WTC11 (cell line): ENCODE measurements at regions not wholly inside any gene's neighbourhood (a gene's known extent, or its start where the extent isn't known, plus 50 kb on each side); places are given as distances from the start of the nearest gene placed in this dataset.

Source experiments
- ATAC-seq: fragments of 200-7000 bp; cut with Tn5 transposase; 2 replicates; pipeline ENCODE4 v1.10.0; 2021; ENCODE audit warnings: mild to moderate bottlenecking, moderate library complexity
- CTCF ChIA-PET: fragments of 300-600 bp; sonication (Branson Sonifier 250); formaldehyde crosslinking; loops from one replicate; lab custom pipeline; 2021; ENCODE audit warnings: antibody characterized with exemption; lab: Charles Lee
- POLR2A ChIA-PET: fragments of 350-600 bp; sonication (Branson Sonifier 250); formaldehyde crosslinking; loops from one replicate; lab custom pipeline; 2021; ENCODE audit warnings: antibody characterized with exemption; lab: Charles Lee
- DNase-seq: peaks from one replicate; pipeline ENCODE4 v3.0.0; 2021; ENCODE audit warnings: low spot score
- H3K27ac Mint-ChIP-seq: 2 replicates; pipeline ENCODE4 v1.8.0; 2021; ENCODE audit warnings: mixed read lengths
- H3K27me3 Mint-ChIP-seq: 2 replicates; pipeline ENCODE4 v1.8.0; 2021; ENCODE audit warnings: low read depth, mild to moderate bottlenecking, moderate library complexity, mixed read lengths
- H3K36me3 Mint-ChIP-seq: 2 replicates; pipeline ENCODE4 v1.8.0; 2021; ENCODE audit warnings: mixed read lengths
- H3K4me1 Mint-ChIP-seq: 2 replicates; pipeline ENCODE4 v1.8.0; 2022; ENCODE audit warnings: mixed read lengths
- H3K4me3 Mint-ChIP-seq: 2 replicates; pipeline ENCODE4 v1.8.0; 2021; ENCODE audit warnings: mild to moderate bottlenecking, moderate library complexity, mixed read lengths
- H3K9me3 Mint-ChIP-seq: 2 replicates; pipeline ENCODE4 v1.8.0; 2021; ENCODE audit warnings: mixed read lengths
- EMX1 ChIP-seq: fragments of 250-450 bp; sonication (Bioruptor Pico); IDR thresholded peaks from 2 replicates; pipeline ENCODE4 v1.8.0; 2021; ENCODE audit warnings: mild to moderate bottlenecking
- FOXJ3 ChIP-seq: sonication (generic); formaldehyde crosslinking; IDR thresholded peaks from 2 replicates; pipeline ENCODE4 v1.9.0; 2021; ENCODE audit warnings: missing genetic modification reagents, mild to moderate bottlenecking, borderline replicate concordance
- JAZF1 ChIP-seq: fragments of 250-450 bp; sonication (Bioruptor Pico); IDR thresholded peaks from 2 replicates; pipeline ENCODE4 v1.9.0; 2021; ENCODE audit warnings: moderate library complexity, mild to moderate bottlenecking, inconsistent platforms
- KAT7 ChIP-seq: sonication (generic); formaldehyde crosslinking; IDR thresholded peaks from 2 replicates; pipeline ENCODE4 v1.8.1; 2023; ENCODE audit warnings: missing genetic modification reagents, mild to moderate bottlenecking, borderline replicate concordance
- PRRX2 ChIP-seq: fragments of 250-450 bp; sonication (Bioruptor Pico); IDR thresholded peaks from 2 replicates; pipeline ENCODE4 v1.8.0; 2021; ENCODE audit warnings: mild to moderate bottlenecking
- RELA ChIP-seq: sonication (generic); formaldehyde crosslinking; IDR thresholded peaks from 2 replicates; pipeline ENCODE4 v1.8.1; 2022; ENCODE audit warnings: missing genetic modification reagents, mild to moderate bottlenecking, borderline replicate concordance
- USF2 ChIP-seq: sonication (generic); formaldehyde crosslinking; IDR thresholded peaks from 2 replicates; pipeline ENCODE4 v1.8.1; 2023; ENCODE audit warnings: mild to moderate bottlenecking, missing genetic modification reagents, moderate library complexity
- ZBTB21 ChIP-seq: sonication (generic); formaldehyde crosslinking; IDR thresholded peaks from 2 replicates; pipeline ENCODE4 v1.8.1; 2023; ENCODE audit warnings: mild to moderate bottlenecking, missing genetic modification reagents, borderline replicate concordance
- ZBTB43 ChIP-seq: sonication (generic); formaldehyde crosslinking; IDR thresholded peaks from 2 replicates; pipeline ENCODE4 v1.8.1; 2023; ENCODE audit warnings: mild to moderate bottlenecking, missing genetic modification reagents
- ZNF219 ChIP-seq: sonication (generic); formaldehyde crosslinking; IDR thresholded peaks from 2 replicates; pipeline ENCODE4 v1.8.0; 2023; ENCODE audit warnings: missing genetic modification reagents, mild to moderate bottlenecking, borderline replicate concordance
- ZNF232 ChIP-seq: sonication (generic); formaldehyde crosslinking; IDR thresholded peaks from 2 replicates; pipeline ENCODE4 v1.8.0; 2022; ENCODE audit warnings: mild to moderate bottlenecking, missing genetic modification reagents
- ZNF263 ChIP-seq: sonication (generic); formaldehyde crosslinking; IDR thresholded peaks from 2 replicates; pipeline ENCODE4 v1.8.1; 2022; ENCODE audit warnings: low read depth, mild to moderate bottlenecking, moderate library complexity, missing genetic modification reagents
- ZNF425 ChIP-seq: fragments of 250-450 bp; sonication (Bioruptor Pico); conservative IDR thresholded peaks from 2 replicates; pipeline ENCODE4 v1.9.0; 2021; ENCODE audit warnings: mild to moderate bottlenecking
- ZNF671 ChIP-seq: fragments of 250-450 bp; sonication (Bioruptor Pico); IDR thresholded peaks from 2 replicates; pipeline ENCODE4 v1.8.0; 2021; ENCODE audit warnings: mild to moderate bottlenecking
- TF ChIP-seq, protein P1 (sequence below): fragments of 250-450 bp; sonication (Bioruptor Pico); IDR thresholded peaks from 2 replicates; pipeline ENCODE4 v1.9.0; 2021; ENCODE audit warnings: mild to moderate bottlenecking, borderline replicate concordance
- TF ChIP-seq, protein P2 (sequence below): fragments of 250-450 bp; sonication (Bioruptor Pico); IDR thresholded peaks from 2 replicates; pipeline ENCODE4 v1.8.0; 2021; ENCODE audit warnings: mild to moderate bottlenecking
- TF ChIP-seq, protein P3 (sequence below): sonication (generic); formaldehyde crosslinking; conservative IDR thresholded peaks from 2 replicates; pipeline ENCODE4 v1.8.1; 2022; ENCODE audit warnings: mild to moderate bottlenecking, missing genetic modification reagents

DNA sequence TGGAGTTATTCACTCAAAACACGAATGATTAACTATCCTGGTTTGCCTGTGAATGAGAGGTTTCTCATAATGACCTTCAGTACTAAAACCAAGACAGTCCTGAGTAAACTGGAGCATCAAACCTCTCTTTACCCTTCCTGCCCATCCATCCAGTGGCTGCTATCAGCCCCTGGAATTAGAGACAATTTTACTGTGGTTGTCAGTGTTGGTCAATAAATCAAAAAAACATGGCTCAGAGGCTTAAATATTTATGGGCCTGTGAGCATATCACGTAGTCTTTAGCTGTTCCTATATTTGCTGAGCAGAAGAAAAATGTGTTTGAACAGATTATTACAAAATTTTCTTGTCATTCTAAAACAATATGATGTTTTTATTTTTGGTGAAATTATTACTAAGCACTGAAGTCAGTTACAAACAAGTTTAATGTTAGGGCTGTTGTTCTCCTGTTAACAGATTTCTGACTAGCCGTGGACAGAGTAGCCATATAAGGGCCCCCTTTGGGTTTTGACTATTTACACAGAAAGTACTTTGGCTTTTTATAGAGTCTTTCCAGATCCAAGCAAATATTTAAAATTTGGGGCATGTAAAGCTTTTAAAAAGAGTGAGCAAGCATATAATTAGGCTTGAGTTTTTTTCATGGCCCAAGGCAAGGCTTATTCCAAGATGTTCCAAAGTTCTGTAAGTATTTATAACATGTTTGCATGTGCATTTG, 580.9 kb downstream of the DIPK2A start (continued):
- TF ChIP-seq, protein P1, sequence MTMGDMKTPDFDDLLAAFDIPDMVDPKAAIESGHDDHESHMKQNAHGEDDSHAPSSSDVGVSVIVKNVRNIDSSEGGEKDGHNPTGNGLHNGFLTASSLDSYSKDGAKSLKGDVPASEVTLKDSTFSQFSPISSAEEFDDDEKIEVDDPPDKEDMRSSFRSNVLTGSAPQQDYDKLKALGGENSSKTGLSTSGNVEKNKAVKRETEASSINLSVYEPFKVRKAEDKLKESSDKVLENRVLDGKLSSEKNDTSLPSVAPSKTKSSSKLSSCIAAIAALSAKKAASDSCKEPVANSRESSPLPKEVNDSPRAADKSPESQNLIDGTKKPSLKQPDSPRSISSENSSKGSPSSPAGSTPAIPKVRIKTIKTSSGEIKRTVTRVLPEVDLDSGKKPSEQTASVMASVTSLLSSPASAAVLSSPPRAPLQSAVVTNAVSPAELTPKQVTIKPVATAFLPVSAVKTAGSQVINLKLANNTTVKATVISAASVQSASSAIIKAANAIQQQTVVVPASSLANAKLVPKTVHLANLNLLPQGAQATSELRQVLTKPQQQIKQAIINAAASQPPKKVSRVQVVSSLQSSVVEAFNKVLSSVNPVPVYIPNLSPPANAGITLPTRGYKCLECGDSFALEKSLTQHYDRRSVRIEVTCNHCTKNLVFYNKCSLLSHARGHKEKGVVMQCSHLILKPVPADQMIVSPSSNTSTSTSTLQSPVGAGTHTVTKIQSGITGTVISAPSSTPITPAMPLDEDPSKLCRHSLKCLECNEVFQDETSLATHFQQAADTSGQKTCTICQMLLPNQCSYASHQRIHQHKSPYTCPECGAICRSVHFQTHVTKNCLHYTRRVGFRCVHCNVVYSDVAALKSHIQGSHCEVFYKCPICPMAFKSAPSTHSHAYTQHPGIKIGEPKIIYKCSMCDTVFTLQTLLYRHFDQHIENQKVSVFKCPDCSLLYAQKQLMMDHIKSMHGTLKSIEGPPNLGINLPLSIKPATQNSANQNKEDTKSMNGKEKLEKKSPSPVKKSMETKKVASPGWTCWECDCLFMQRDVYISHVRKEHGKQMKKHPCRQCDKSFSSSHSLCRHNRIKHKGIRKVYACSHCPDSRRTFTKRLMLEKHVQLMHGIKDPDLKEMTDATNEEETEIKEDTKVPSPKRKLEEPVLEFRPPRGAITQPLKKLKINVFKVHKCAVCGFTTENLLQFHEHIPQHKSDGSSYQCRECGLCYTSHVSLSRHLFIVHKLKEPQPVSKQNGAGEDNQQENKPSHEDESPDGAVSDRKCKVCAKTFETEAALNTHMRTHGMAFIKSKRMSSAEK (CRISPR knock-in tag), result no peak
- TF ChIP-seq ZNF219 (CRISPR knock-in tag) (no peak), USF2 (CRISPR knock-in tag) (no peak), ZNF232 (CRISPR knock-in tag) (no peak), JAZF1 (CRISPR knock-in tag) (no peak), ZBTB43 (CRISPR knock-in tag) (no peak), ZNF263 (CRISPR knock-in tag) (no peak)

DNA sequence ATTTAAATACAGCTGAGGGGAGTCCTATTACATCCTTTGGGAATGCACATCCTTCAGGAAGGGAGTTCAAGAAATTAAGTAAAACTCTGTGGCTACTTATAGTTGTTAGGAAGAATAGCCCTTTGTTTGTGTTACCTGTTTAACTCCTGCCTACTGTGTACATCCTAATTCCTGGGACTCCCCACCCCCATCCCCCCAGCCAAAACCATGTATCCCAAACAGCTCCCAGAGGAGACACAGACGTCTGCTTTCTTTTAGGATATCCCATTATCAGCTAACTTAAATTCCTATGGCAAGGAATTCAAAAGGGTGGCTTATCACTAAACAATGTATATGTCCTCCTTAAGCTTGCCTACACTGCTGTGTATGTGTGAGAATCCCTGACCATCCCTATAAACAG, 581.7 kb downstream of the DIPK2A start:
- H3K9me3 Mint-ChIP-seq, result peaks cover 12% of the 10 kb centered on the region
- CTCF ChIA-PET, result no interaction called here
- no peak overlapping the region for H3K4me3 Mint-ChIP-seq
- no peaks in the 10 kb centered on the region; the same call in 1 of the 2 replicates for H3K27me3 Mint-ChIP-seq
- TF ChIP-seq KAT7, result no peak
- no peak for TF ChIP-seq ZNF219 (CRISPR knock-in tag)
- TF ChIP-seq USF2 (CRISPR knock-in tag), result no peak
- TF ChIP-seq, protein P2, sequence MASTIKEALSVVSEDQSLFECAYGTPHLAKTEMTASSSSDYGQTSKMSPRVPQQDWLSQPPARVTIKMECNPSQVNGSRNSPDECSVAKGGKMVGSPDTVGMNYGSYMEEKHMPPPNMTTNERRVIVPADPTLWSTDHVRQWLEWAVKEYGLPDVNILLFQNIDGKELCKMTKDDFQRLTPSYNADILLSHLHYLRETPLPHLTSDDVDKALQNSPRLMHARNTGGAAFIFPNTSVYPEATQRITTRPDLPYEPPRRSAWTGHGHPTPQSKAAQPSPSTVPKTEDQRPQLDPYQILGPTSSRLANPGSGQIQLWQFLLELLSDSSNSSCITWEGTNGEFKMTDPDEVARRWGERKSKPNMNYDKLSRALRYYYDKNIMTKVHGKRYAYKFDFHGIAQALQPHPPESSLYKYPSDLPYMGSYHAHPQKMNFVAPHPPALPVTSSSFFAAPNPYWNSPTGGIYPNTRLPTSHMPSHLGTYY (CRISPR knock-in tag), result no peak
- TF ChIP-seq, protein P3, sequence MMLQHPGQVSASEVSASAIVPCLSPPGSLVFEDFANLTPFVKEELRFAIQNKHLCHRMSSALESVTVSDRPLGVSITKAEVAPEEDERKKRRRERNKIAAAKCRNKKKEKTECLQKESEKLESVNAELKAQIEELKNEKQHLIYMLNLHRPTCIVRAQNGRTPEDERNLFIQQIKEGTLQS (CRISPR knock-in tag), result no peak
- no peak for TF ChIP-seq ZBTB21
- TF ChIP-seq, all 79 proteins: peak for 0
- DNase-seq (no peak), ATAC-seq (peak; percentile 23)
- no peak overlapping the region for H3K27ac Mint-ChIP-seq
- H3K36me3 Mint-ChIP-seq, result no peaks in the 10 kb centered on the region
- POLR2A ChIA-PET, result no interaction called here
- H3K4me1 Mint-ChIP-seq, result peaks cover 53% of the 10 kb centered on the region

DNA sequence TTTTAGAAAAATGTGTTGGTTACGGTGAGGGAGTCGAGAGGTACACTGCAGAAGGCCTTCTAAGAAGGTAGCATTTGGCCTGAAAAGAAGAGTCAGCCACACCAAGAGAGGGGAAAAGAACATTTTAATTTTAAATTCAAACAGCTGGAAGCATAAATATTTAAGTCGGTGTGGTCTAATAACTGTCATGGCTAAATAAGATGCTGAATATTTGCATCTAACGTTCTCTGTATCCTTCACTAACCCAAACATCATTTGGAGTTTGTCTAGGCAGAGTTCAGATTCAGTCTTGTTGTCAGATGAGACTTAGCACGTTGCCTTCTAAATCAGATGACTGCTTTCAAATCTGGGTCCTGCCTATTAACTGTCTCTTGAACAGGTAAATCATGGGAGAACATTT, 583.3 kb downstream of the DIPK2A start:
- Mint-ChIP-seq H3K4me1 (peaks cover 37% of the 10 kb centered on the region), H3K27me3 (no peaks in the 10 kb centered on the region; the same call in 1 of the 2 replicates), H3K4me3 (no peak overlapping the region), H3K36me3 (no peaks in the 10 kb centered on the region), H3K27ac (no peak overlapping the region; the same call in 1 of the 2 replicates), H3K9me3 (peaks cover 12% of the 10 kb centered on the region)
- CTCF ChIA-PET, result no interaction called here
- ATAC-seq, result no peak
- POLR2A ChIA-PET, result no interaction called here
- DNase-seq, result no peak
- TF ChIP-seq EMX1 (CRISPR knock-in tag), result no peak
- no peak for TF ChIP-seq RELA (CRISPR knock-in tag)
- no peak for TF ChIP-seq ZNF671 (CRISPR knock-in tag)
- TF ChIP-seq FOXJ3 (CRISPR knock-in tag), result no peak
- TF ChIP-seq USF2 (CRISPR knock-in tag), result no peak
- no peak for TF ChIP-seq PRRX2 (CRISPR knock-in tag)
- no peak for TF ChIP-seq ZNF425
- TF ChIP-seq, protein P3 (CRISPR knock-in tag), result no peak
